HG03064 (cell line): ENCODE measurements at regions not wholly inside any gene's neighbourhood (a gene's known extent, or its start where the extent isn't known, plus 50 kb on each side); places are given as distances from the start of the nearest gene placed in this dataset.
"Not testable (repeated sequence)": the region's sequence is repeated elsewhere in the genome, so short reads cannot be mapped to it uniquely, and the experiment has no call there.

ENCODE experiments used
- ATAC-seq: cut with Tn5 transposase; IDR thresholded peaks from one replicate; pipeline ENCODE4 v1.9.1; 2021; ENCODE audit warnings: low read depth; ENCODE audit not compliant: unreplicated experiment

DNA sequence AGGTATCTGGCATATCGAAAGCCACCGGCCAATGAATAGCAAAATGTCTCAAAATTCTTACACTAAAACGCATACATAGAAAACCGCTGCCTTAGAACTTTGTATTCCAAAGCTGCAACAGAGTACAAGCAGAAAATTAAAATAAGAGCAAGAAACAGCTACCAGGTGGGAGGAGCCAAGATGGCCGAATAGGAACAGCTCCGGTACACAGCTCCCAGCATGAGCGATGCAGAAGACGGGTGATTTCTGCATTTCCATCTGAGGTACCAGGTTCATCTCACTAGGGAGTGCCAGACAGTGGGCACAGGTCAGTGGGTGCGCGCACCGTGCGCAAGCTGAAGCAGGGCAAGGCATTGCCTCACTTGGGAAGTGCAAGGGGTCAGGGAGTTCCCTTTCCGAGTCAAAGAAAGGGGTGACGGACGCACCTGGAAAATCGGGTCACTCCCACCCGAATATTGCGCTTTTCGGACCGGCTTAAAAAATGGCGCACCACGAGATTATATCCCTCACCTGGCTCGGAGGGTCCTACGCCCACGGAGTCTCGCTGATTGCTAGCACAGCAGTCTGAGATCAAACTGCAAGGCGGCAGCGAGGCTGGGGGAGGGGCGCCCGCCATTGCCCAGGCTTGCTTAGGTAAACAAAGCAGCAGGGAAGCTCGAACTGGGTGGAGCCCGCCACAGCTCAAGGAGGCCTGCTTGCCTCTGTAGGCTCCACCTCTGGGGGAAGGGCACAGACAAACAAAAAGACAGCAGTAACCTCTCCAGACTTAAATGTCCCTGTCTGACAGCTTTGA lies 367.2 kb upstream of the ATP11B start:
- ATAC-seq: not testable (repeated sequence)

DNA sequence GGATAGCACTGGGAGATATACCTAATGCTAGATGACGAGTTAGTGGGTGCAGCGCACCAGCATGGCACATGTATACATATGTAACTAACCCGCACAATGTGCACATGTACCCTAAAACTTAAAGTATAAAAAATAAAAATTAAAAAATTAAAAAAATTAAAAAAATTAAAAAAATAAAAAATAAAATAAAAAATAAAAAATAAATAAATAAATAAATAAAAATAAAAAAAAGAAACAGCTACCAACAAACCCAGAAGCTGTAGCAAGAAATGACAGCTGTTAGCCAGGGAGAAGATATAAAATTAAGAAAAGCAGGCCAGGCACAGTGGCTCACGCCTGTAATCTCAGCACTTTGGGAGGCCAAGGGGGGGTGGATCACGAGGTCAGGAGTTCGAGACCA lies 361.3 kb upstream of the ATP11B start:
- not testable (repeated sequence) for ATAC-seq

- ATAC-seq: no peak
These were observed 357.4 kb upstream of the ATP11B start for GRCh38 chr3:182435860-182436259.

GRCh38 chr3:182436547-182436946 lies 356.8 kb upstream of the ATP11B start:
- ATAC-seq: no peak

GRCh38 chr3:182438398-182438797 lies 354.9 kb upstream of the ATP11B start:
- ATAC-seq: no peak

DNA sequence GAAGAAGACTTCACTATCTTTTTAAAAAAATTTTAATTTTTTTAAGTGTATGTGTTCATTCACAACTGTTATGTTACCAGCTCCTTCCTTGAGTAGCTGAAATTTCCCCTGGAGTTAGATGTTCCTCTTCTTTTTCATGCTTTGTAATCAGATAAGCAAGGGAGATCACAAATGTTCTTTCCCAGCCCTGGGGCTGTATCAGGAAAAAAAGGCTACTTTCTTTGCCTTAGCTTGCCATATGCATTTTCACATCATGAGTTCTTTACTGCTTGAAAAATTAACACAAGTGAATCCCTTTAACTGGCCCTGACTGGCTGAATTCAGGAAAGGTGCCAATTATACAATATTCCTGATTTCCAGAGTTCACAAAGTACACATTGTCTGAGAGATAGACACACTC lies 353.2 kb upstream of the ATP11B start:
- ATAC-seq: no peak

GRCh38 chr3:182445576-182445975 lies 347.7 kb upstream of the ATP11B start:
- no peak for ATAC-seq

- ATAC-seq: no peak
These were observed 342.1 kb upstream of the ATP11B start for GRCh38 chr3:182450942-182451787.

DNA sequence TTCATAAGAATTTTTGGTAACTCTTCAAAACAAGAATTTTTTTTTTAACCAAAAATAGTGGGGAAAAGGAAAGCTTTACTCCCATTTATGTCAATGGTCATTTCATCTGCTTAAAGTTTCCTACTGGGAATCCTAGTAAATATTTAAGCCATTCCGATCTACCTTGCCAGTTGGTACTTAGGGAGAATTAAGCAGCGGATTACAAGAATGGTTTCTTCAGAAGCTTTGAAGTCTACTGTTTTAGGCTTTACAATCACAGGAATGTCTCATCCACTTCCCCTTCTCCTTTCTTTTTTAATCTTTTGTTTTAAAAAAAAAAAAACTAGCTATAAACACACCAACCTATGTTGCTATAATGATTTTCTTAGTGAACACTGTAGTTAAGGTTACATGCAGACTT lies 341.4 kb upstream of the ATP11B start:
- ATAC-seq: no peak

GRCh38 chr3:182455011-182455410 lies 338.3 kb upstream of the ATP11B start:
- ATAC-seq: no peak

DNA sequence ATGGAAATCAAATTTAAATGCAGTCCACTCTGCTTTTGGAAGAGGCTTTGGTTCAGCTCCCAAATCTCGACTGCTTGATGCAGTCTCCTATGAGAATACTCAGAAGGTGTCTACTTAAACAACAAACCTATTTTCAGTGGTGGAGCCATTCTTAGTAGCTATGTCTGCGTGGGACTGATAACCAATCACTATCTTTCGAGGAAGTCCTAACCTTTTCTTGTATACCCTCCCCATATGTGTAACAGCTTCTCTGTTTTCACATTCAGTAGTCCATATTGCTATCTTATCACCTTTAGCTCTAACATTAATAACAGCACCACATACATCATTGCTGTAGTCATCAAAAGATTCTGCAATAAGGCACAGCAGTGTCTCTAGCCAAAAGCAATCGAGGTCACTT lies 333.0 kb upstream of the ATP11B start:
- ATAC-seq: no peak

GRCh38 chr3:182462152-182462551 lies 331.2 kb upstream of the ATP11B start:
- no peak for ATAC-seq

DNA sequence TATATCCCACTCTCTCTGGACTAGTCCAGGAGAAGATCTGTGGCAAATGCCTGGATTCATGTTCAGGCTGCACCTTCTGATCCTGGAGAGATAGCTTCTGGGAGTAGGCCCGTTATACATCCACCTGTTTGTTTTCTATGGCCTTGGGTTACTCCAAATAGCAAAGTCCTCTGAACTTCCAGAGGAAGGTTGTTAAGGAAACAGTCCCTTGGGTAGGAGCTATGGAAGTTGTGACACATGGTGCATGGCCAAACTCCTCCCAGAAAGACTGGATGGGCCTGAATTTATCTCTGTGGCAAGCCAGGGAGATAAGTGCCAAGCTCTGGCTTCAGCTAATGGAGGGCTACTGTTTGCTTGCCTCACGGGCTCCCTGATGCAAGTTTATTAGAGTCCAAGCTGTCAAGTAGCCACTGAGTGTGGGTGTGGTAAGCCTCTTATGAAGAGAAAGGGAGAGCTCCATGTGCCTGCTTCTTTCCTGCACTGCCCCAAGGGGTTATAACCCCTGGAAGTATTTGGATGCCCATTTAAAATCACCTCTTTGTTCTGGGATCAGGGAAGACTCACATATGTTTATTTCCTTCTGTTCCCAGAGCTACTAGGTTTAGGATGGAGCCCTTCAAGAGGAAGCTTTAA lies 328.7 kb upstream of the ATP11B start:
- ATAC-seq: no peak

DNA sequence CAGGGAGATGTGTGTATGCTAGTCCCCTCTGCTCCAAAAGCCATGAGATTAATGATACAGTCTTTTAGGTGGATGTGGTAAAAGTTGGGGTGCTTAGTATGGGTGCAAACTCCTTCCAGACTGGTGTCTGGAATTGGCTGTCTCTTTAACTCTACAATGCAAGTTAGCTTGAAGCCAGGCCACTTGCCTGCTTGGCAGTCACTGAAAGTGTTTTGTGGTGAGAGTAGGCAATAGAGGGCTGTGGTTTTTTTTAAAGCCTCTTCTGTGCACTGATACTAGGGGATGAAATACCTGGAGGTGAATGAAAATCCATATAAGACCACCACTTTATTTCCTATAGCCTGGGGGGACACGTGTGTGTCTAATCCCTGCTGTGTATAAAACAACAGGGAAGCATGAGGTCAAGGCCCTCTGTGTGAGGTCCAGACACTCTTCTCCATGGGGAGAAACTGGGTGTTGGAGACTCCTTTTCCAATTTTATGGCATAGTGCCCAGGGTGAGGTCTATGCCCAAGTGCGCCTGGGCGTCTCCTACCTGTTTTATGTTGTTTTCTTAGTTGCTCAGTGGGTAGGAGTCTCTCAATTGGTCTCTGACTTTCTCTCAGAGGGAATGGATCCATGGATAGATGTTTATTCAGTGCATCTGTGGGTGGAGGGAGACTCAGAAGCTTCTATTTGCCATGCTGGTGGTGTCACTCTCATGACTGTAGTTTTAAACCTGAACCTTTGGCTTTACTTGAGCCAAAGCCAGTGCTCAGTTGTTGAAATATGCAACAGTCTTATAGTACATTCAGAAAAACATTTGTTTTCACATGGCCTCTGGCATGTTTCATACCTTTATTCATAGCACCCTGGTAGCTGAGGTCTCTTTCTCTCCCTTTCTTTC lies 327.8 kb upstream of the ATP11B start:
- ATAC-seq: no peak

DNA sequence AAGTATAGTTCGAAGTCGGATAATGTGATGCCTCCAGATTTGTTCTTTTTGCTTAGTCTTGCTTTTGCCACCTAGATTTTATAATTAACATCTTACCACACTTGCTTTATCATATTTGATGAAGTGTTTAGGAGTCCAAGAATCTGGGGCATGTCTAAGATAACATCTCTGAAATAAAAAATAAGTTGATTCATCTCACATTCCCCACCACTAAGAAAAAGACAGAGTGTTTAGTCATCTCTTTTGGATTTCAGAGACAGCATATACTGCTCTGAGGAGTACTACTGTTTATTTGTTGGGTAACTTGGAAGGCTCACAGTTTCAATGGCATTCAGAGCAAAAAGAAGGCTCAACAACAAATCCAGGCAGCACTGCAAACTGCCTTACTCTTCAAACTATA lies 324.2 kb upstream of the ATP11B start:
- no peak for ATAC-seq

GRCh38 chr3:182470187-182470586 lies 323.1 kb upstream of the ATP11B start:
- no peak for ATAC-seq

DNA sequence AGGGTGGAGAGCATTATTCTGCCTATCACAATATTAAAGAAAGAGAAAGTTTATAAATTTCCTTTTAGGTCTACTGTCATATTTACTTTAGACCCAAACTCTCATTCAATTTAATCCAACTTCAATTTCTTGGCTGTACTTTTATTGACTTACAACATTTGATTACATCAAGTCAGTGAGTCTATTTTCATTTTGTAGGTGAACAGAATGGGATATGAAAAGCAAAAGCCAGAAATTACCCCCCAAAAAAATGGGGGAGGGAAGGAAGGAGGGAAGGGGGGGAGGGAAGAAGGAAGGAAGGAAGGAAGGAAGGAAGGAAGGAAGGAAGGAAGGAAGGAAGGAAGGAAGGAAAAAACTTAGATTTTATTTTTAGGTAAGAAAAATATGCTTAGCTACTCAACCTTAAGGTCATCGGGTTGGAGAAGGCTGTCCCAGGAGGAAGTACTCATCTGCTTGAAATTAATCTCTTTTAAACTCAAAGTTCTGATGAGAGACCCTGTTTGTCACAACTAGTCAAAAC lies 320.1 kb upstream of the ATP11B start:
- ATAC-seq: no peak

DNA sequence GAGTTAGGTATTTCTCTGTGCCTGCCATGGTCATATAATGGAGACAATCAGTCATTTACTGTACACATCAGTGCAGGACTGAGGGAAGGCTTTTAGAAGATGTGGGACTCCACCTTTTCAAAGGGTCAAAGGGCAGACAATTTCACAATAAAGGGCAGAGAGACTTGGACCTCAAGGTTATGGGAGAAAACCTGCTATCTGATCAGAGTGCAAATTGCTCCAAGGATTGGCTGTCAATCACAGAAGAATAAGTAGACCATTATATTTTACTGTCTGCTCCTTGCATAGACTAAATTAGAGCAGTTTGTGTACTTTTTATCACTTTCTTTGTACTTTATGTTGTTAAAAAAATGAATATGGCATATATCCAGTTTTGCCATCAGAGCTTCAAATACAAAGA lies 314.9 kb upstream of the ATP11B start:
- ATAC-seq: no peak

DNA sequence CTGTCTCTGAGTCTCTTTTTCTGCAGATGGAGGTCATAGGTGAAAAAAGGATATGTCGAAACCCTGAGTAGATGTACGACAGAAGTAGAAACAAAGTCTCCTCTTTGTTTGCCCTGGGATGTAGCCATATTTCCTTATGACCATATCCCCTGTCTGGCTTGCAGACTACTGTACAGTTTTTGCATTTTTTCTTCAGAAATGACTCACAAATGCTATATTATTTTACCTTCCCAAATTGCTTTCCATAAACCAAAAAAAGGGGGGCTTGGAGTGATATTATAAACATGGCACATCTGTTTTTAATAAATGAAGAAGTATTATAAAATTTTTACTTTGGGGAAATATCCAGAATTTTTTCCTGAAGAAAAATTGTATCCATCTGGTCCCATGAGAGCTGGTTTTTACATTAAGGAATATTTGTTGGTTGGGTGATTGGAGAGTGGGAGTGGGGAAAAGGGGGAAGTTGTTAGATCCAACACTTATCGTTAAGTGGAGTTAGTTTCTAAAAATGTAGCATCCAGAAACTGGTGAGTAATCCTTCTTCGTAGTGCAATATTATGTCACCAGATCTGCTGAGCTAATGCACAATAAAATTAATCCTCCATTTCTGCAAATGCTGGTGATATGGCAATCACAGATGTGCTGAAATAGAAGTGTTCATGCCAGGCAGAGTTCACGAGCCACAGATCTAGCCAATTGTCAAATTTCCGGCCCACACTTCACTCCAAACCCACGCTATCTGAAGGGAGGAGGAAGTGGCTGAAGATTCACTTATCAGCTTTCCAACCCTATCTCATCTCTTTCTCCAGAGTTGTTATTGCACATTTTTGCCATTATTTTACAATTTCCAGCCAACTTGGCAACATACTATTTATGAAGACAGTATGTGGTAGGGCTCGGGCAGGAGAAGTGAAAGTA lies 313.6 kb upstream of the ATP11B start:
- ATAC-seq: no peak
